Gastrocnemius medialis (tissue), 4 donors: ENCODE measurements at regions not wholly inside any gene's neighbourhood (a gene's known extent, or its start where the extent isn't known, plus 50 kb on each side); places are given as distances from the start of the nearest gene placed in this dataset.

Source experiments
- ATAC-seq, 2 donors: fragments of 150-250 bp; one replicate each; pipeline ENCODE4 v1.9.1; 2016
- DNase-seq, 2 donors: peaks; one replicate each; pipeline ENCODE4 v3.0.0-alpha.2; 2019
- H3K27ac ChIP-seq, 4 donors: fragments of 200-600 bp; sonication (generic); 1 replicate in 1 of 4; 2 replicates in 3 of 4; pipeline ENCODE4 v1.5.1; 2016 to 2018; ENCODE audit warnings: mild to moderate bottlenecking in 2 of 4, moderate library complexity in 1 of 4
- H3K27me3 ChIP-seq, 3 donors: fragments of 200-600 bp; sonication (generic) in 2 of 3; 1 replicate in 1 of 3; 2 replicates in 2 of 3; pipeline versions ENCODE4 v1.5.1 to v1.6.0; 2016 to 2019; ENCODE audit warnings: mild to moderate bottlenecking in 1 of 3, moderate library complexity in 1 of 3
- H3K36me3 ChIP-seq, 2 donors: fragments of 200-600 bp; sonication (generic) in 1 of 2; one replicate each; pipeline ENCODE4 v1.5.1; 2017 to 2018
- H3K4me1 ChIP-seq, 2 donors: fragments of 200-600 bp; sonication (generic) in 1 of 2; one replicate each; pipeline ENCODE4 v1.5.1; 2016 to 2017; ENCODE audit warnings: mild to moderate bottlenecking in 2 of 2
- H3K4me3 ChIP-seq, 4 donors: fragments of 200-600 bp; sonication (generic) in 3 of 4; 1 replicate in 1 of 4; 2 replicates in 3 of 4; pipeline ENCODE4 v1.5.1; 2016 to 2019; ENCODE audit warnings: mild to moderate bottlenecking in 2 of 4
- H3K9me3 ChIP-seq, 3 donors: fragments of 200-600 bp; sonication (generic) in 2 of 3; 1 replicate in 1 of 3; 2 replicates in 2 of 3; pipeline ENCODE4 v1.5.1; 2016 to 2019
- POLR2A ChIP-seq, 2 donors: fragments of 450-650 bp; IDR thresholded peaks; one replicate each; pipeline ENCODE4 v1.6.1; 2017; ENCODE audit warnings: antibody characterized with exemption in 2 of 2, mild to moderate bottlenecking in 2 of 2, moderate library complexity in 2 of 2
- in situ Hi-C, 4 donors: fragments of 200-750 bp; cut with MboI; loops; one replicate each; pipeline versions ENCODE4 v1.15.0 to v1.8.0; 2017; ENCODE audit warnings: low sequenced_read_pairs in 4 of 4
- intact Hi-C: fragments of 100-400 bp; cut with DNase I; formaldehyde crosslinking; loops from one replicate; pipeline ENCODE4 v1.15.1; 2023; ENCODE audit warnings: low total_unique reads
- TF ChIP-seq, protein P1 (sequence below), 5 experiments: fragments of 450-650 bp in 3 of 5; fragments of 200-600 bp in 2 of 5; sonication (generic) in 2 of 5; IDR thresholded peaks in 4 of 5; conservative IDR thresholded peaks in 1 of 5; 1 replicate in 4 of 5; 2 replicates in 1 of 5; pipeline ENCODE4 v1.5.1; 2016 to 2019; ENCODE audit warnings: antibody characterized with exemption in 5 of 5, mild to moderate bottlenecking in 3 of 5, moderate library complexity in 3 of 5

GRCh38 chr9:108536836-108537601 lies 318.8 kb downstream of the ACTL7B start:
- Histone ChIP-seq H3K27ac (no peak overlapping the region), H3K4me1 (no peaks in the 10 kb centered on the region), H3K36me3 (no peaks in the 10 kb centered on the region), H3K9me3 (no peaks in the 10 kb centered on the region), H3K4me3 (no peak overlapping the region), H3K27me3 (no peaks in the 10 kb centered on the region)
- TF ChIP-seq, protein P1, sequence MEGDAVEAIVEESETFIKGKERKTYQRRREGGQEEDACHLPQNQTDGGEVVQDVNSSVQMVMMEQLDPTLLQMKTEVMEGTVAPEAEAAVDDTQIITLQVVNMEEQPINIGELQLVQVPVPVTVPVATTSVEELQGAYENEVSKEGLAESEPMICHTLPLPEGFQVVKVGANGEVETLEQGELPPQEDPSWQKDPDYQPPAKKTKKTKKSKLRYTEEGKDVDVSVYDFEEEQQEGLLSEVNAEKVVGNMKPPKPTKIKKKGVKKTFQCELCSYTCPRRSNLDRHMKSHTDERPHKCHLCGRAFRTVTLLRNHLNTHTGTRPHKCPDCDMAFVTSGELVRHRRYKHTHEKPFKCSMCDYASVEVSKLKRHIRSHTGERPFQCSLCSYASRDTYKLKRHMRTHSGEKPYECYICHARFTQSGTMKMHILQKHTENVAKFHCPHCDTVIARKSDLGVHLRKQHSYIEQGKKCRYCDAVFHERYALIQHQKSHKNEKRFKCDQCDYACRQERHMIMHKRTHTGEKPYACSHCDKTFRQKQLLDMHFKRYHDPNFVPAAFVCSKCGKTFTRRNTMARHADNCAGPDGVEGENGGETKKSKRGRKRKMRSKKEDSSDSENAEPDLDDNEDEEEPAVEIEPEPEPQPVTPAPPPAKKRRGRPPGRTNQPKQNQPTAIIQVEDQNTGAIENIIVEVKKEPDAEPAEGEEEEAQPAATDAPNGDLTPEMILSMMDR (IDR thresholded peaks at IDR 0.05 in 4 of 5, conservative IDR thresholded peaks at IDR 0.05 in 1 of 5) = no peak
- TF ChIP-seq POLR2A (IDR thresholded peaks at IDR 0.05) = no peak
- ATAC-seq = no peak
- in situ Hi-C loops = no loop called here
- intact Hi-C loops = no loop called here
- no peak for DNase-seq

DNA sequence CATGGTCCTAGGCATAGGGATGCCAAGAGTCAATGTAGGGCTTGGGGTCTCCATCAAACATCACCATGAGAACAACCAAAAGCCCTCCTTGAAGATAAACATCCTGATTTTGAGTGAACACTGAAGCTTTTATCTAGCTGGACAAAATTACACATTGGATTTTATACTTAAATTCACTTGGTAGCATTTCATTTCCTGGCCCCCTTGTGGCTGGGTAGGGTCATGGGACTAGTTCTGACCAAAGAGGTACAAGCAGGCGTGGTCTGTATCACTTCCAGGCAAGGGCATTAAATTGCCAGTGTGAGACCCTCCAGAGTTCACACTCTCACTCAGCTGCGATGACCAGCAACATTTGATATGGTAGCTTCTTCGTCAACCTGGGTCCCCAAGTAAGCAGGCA lies 320.3 kb downstream of the ACTL7B start:
- TF ChIP-seq, protein P1 (IDR thresholded peaks at IDR 0.05 in 4 of 5, conservative IDR thresholded peaks at IDR 0.05 in 1 of 5) = peak; percentile 3 to 57 (median 46)
- TF ChIP-seq POLR2A (IDR thresholded peaks at IDR 0.05) = no peak
- intact Hi-C loops (no loop called here), in situ Hi-C loops (no loop called here)
- no peak for ATAC-seq
- Histone ChIP-seq H3K4me1 (no peaks in the 10 kb centered on the region), H3K27ac (no peak overlapping the region), H3K4me3 (no peak overlapping the region), H3K27me3 (no peaks in the 10 kb centered on the region), H3K9me3 (no peaks in the 10 kb centered on the region), H3K36me3 (no peaks in the 10 kb centered on the region)
- DNase-seq = no peak

- Histone ChIP-seq H3K27me3 (no peaks in the 10 kb centered on the region), H3K4me1 (no peaks in the 10 kb centered on the region), H3K27ac (no peak overlapping the region), H3K4me3 (no peak overlapping the region), H3K36me3 (no peaks in the 10 kb centered on the region), H3K9me3 (no peaks in the 10 kb centered on the region)
- DNase-seq (no peak), ATAC-seq (no peak)
- intact Hi-C loops = no loop called here
- no peak for TF ChIP-seq POLR2A (IDR thresholded peaks at IDR 0.05)
- TF ChIP-seq, protein P1 (IDR thresholded peaks at IDR 0.05 in 4 of 5, conservative IDR thresholded peaks at IDR 0.05 in 1 of 5) = no peak
- in situ Hi-C loops = no loop called here
These were observed 321.0 kb downstream of the ACTL7B start for GRCh38 chr9:108534741-108535140.

GRCh38 chr9:108530141-108530540 lies 325.6 kb downstream of the ACTL7B start:
- H3K4me3 ChIP-seq = no peak overlapping the region
- DNase-seq (no peak), ATAC-seq (no peak)
- intact Hi-C loops = no loop called here
- no peaks in the 10 kb centered on the region for H3K4me1 ChIP-seq
- no peaks in the 10 kb centered on the region for H3K27me3 ChIP-seq
- H3K27ac ChIP-seq = no peak overlapping the region
- no peaks in the 10 kb centered on the region for H3K9me3 ChIP-seq
- H3K36me3 ChIP-seq = no peaks in the 10 kb centered on the region
- in situ Hi-C loops = no loop called here
- no peak for TF ChIP-seq POLR2A (IDR thresholded peaks at IDR 0.05)
- TF ChIP-seq, protein P1 (IDR thresholded peaks at IDR 0.05 in 4 of 5, conservative IDR thresholded peaks at IDR 0.05 in 1 of 5) = no peak

- no peak for ATAC-seq
- no peak for DNase-seq
- in situ Hi-C loops = no loop called here
- Histone ChIP-seq H3K9me3 (no peaks in the 10 kb centered on the region), H3K36me3 (no peaks in the 10 kb centered on the region), H3K27ac (no peak overlapping the region), H3K4me3 (no peak overlapping the region), H3K27me3 (no peaks in the 10 kb centered on the region), H3K4me1 (no peaks in the 10 kb centered on the region)
- no peak for TF ChIP-seq POLR2A (IDR thresholded peaks at IDR 0.05)
- TF ChIP-seq, protein P1 (IDR thresholded peaks at IDR 0.05 in 4 of 5, conservative IDR thresholded peaks at IDR 0.05 in 1 of 5) = no peak
- intact Hi-C loops = no loop called here
These were observed 327.6 kb downstream of the ACTL7B start for GRCh38 chr9:108528231-108528630.
